CD14-positive monocyte (primary cell): ENCODE measurements at regions not wholly inside any gene's neighbourhood (a gene's known extent, or its start where the extent isn't known, plus 50 kb on each side); places are given as distances from the start of the nearest gene placed in this dataset.

ENCODE experiments used
- DNase-seq, 3 donors: peaks; one replicate each; pipeline ENCODE4 v3.0.0-alpha.2; 2011 to 2022
- H2AFZ ChIP-seq: 2 replicates; pipeline ENCODE4 v1.6.0; 2012; ENCODE audit warnings: mild to moderate bottlenecking, low read depth, low read length, inconsistent platforms; ENCODE audit not compliant: insufficient read depth, poor library complexity, severe bottlenecking
- H3K27ac ChIP-seq, 2 donors: 1 replicate in 1 of 2; 2 replicates in 1 of 2; pipeline ENCODE4 v1.5.1; 2012 to 2013; ENCODE audit warnings: low read length in 2 of 2, control low read depth in 1 of 2, inconsistent platforms in 1 of 2, low read depth in 1 of 2, mild to moderate bottlenecking in 1 of 2
- H3K27me3 ChIP-seq, 2 donors: one replicate each; pipeline versions ENCODE4 v1.6.0 to v1.6.1; 2011 to 2013; ENCODE audit warnings: low read length in 2 of 2; ENCODE audit not compliant: control insufficient read depth in 2 of 2, insufficient read depth in 2 of 2
- H3K36me3 ChIP-seq, 2 donors: replicated peaks in 1 of 2; 1 replicate in 1 of 2; 2 replicates in 1 of 2; pipeline versions ENCODE4 v1.5.1 to v1.6.1; 2012 to 2013; ENCODE audit warnings: low read length in 2 of 2, control low read depth in 1 of 2, inconsistent platforms in 1 of 2, mild to moderate bottlenecking in 1 of 2; ENCODE audit not compliant: insufficient read depth in 2 of 2, control insufficient read depth in 1 of 2
- H3K4me1 ChIP-seq, 2 donors: 1 replicate in 1 of 2; 2 replicates in 1 of 2; pipeline versions ENCODE4 v1.5.1 to v1.6.1; 2012 to 2013; ENCODE audit warnings: low read length in 2 of 2, control low read depth in 1 of 2, inconsistent platforms in 1 of 2, mild to moderate bottlenecking in 1 of 2, moderate library complexity in 1 of 2; ENCODE audit not compliant: insufficient read depth in 2 of 2, control insufficient read depth in 1 of 2
- H3K4me2 ChIP-seq: replicated peaks from 2 replicates; pipeline ENCODE3; 2012; ENCODE audit warnings: low read length, moderate library complexity, mild to moderate bottlenecking; ENCODE audit not compliant: poor library complexity, severe bottlenecking; ENCODE audit errors: extremely low read depth
- H3K4me3 ChIP-seq, 3 experiments: fragments of 200-600 bp in 1 of 3; sonication (generic) in 1 of 3; replicated peaks in 1 of 3; 1 replicate in 2 of 3; 2 replicates in 1 of 3; pipeline ENCODE4 v1.5.1; 2011 to 2013; ENCODE audit warnings: low read length in 3 of 3, mild to moderate bottlenecking in 3 of 3, control low read depth in 2 of 3, low read depth in 2 of 3, inconsistent platforms in 1 of 3, moderate library complexity in 1 of 3
- H3K79me2 ChIP-seq: 2 replicates; pipeline ENCODE4 v1.6.0; 2012; ENCODE audit warnings: mild to moderate bottlenecking, control low read depth, inconsistent platforms, low read length, moderate library complexity; ENCODE audit not compliant: insufficient read depth
- H3K9ac ChIP-seq: 2 replicates; pipeline ENCODE4 v1.6.0; 2017; ENCODE audit warnings: low read length, mild to moderate bottlenecking; ENCODE audit not compliant: insufficient read depth, poor library complexity, severe bottlenecking
- H3K9me3 ChIP-seq, 2 donors: replicated peaks in 1 of 2; 1 replicate in 1 of 2; 2 replicates in 1 of 2; pipeline versions ENCODE4 v1.5.1 to v1.6.1; 2012 to 2013; ENCODE audit warnings: low read length in 2 of 2, control low read depth in 1 of 2; ENCODE audit not compliant: control insufficient read depth in 1 of 2, insufficient read depth in 1 of 2
- H4K20me1 ChIP-seq: 2 replicates; pipeline ENCODE4 v1.6.0; 2012; ENCODE audit warnings: mild to moderate bottlenecking, low read length, control low read depth, moderate library complexity; ENCODE audit not compliant: insufficient read depth
- H3K27ac Mint-ChIP-seq, 7 donors: one replicate each; pipeline ENCODE4 v1.8.0; 2020; ENCODE audit warnings: mild to moderate bottlenecking in 7 of 7, mixed read lengths in 7 of 7, moderate library complexity in 6 of 7, inconsistent platforms in 2 of 7
- H3K27me3 Mint-ChIP-seq, 3 donors: one replicate each; pipeline ENCODE4 v1.8.0; 2021 to 2022; ENCODE audit warnings: low read depth in 3 of 3, mild to moderate bottlenecking in 3 of 3, mixed read lengths in 3 of 3, moderate library complexity in 3 of 3, inconsistent platforms in 1 of 3
- H3K36me3 Mint-ChIP-seq, 2 donors: one replicate each; pipeline ENCODE4 v1.8.0; 2020; ENCODE audit warnings: mixed read lengths in 2 of 2, inconsistent platforms in 1 of 2, mild to moderate bottlenecking in 1 of 2
- H3K4me1 Mint-ChIP-seq: one replicate; pipeline ENCODE4 v1.8.0; 2020; ENCODE audit warnings: mild to moderate bottlenecking, mixed read lengths
- H3K4me3 Mint-ChIP-seq, 2 donors: one replicate each; pipeline ENCODE4 v1.8.0; 2020; ENCODE audit warnings: mild to moderate bottlenecking in 2 of 2, mixed read lengths in 2 of 2, moderate library complexity in 1 of 2
- H3K9me3 Mint-ChIP-seq, 7 donors: one replicate each; pipeline ENCODE4 v1.8.0; 2020 to 2022; ENCODE audit warnings: mixed read lengths in 7 of 7, mild to moderate bottlenecking in 6 of 7, moderate library complexity in 6 of 7, inconsistent platforms in 2 of 7
- WGBS: methylation state at CpG from one replicate; pipeline ENCODE4 v1.1.5; 2013; ENCODE audit warnings: missing lambda C conversion rate; ENCODE audit not compliant: insufficient coverage; 5-methylcytosine and 5-hydroxymethylcytosine counted together
- intact Hi-C, 2 donors: fragments of 100-400 bp; cut with micrococcal nuclease; formaldehyde crosslinking; loops; one replicate each; pipeline versions ENCODE4 v1.15.0 to v1.15.1; 2023
- TF ChIP-seq, protein P1 (sequence below): fragments of 200-600 bp; IDR thresholded peaks from one replicate; pipeline ENCODE4 v1.8.0; 2022; ENCODE audit warnings: antibody characterized with exemption, mild to moderate bottlenecking

DNA sequence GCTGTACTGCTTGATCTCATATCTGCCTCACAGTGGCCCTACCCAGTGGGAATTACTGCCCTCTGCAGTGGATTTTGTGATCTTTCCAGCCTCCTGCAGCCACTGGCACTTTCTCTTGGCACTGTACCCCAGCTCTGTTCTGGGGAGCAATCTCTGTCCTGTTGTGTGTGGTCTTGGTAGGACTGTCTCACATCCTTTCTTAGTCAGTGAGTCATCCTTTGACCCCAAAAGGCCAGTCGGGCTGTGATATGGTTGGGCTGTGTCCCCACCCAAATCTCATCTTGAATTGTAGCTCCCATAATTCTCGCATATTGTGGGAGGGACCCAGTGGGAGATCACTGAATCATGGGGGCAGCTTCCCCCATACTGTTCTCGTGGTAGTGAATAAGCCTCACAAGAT, 133.3 kb upstream of the TPM1 start:
- Mint-ChIP-seq H3K36me3 (no peaks in the 10 kb centered on the region), H3K9me3 (peaks cover 0 to 7% (median 2%) of the 10 kb centered on the region in 7 donors), H3K4me1 (no peaks in the 10 kb centered on the region), H3K27ac (no peak overlapping the region), H3K4me3 (no peak overlapping the region), H3K27me3 (peaks cover 5 to 16% (median 5%) of the 10 kb centered on the region in 3 donors)
- Histone ChIP-seq H3K9ac (no peak overlapping the region), H3K79me2 (no peaks in the 10 kb centered on the region), H4K20me1 (no peaks in the 10 kb centered on the region), H3K4me1 (no peaks in the 10 kb centered on the region), H3K27ac (no peak overlapping the region), H2AFZ (no peak overlapping the region), H3K4me3 (no peak overlapping the region), H3K36me3 (no peaks in the 10 kb centered on the region), H3K4me2 (no peak overlapping the region), H3K27me3 (no peaks in the 10 kb centered on the region), H3K9me3 (no peaks in the 10 kb centered on the region)
- intact Hi-C loops = no loop called here
- TF ChIP-seq, protein P1, sequence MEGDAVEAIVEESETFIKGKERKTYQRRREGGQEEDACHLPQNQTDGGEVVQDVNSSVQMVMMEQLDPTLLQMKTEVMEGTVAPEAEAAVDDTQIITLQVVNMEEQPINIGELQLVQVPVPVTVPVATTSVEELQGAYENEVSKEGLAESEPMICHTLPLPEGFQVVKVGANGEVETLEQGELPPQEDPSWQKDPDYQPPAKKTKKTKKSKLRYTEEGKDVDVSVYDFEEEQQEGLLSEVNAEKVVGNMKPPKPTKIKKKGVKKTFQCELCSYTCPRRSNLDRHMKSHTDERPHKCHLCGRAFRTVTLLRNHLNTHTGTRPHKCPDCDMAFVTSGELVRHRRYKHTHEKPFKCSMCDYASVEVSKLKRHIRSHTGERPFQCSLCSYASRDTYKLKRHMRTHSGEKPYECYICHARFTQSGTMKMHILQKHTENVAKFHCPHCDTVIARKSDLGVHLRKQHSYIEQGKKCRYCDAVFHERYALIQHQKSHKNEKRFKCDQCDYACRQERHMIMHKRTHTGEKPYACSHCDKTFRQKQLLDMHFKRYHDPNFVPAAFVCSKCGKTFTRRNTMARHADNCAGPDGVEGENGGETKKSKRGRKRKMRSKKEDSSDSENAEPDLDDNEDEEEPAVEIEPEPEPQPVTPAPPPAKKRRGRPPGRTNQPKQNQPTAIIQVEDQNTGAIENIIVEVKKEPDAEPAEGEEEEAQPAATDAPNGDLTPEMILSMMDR = no peak
- WGBS = no CpG with 5 or more reads among the region's 3 CpGs
- DNase-seq = no peak

DNA sequence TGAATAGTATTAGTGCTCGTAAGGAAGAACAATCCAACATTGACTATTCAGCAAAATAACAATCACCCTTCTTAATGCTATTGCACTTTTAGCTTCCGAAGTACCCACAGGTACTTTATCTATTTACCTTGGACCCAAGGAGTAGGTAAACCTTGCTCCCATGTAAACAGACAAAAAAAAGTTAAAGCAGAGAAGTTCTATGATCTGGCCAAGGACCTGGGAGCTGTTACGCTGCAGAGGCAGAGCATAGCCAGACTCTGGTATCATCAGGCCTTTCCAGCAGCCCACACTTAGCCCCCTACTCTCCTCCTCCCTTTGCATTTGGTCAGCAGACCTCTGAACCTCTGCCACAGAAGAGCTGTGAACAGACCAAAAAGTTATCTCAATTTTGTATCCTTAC, 130.3 kb upstream of the TPM1 start:
- no peak overlapping the region for H3K4me3 Mint-ChIP-seq
- Histone ChIP-seq H3K4me3 (no peak overlapping the region), H2AFZ (no peak overlapping the region), H4K20me1 (no peaks in the 10 kb centered on the region), H3K4me2 (no peak overlapping the region), H3K9ac (no peak overlapping the region), H3K36me3 (no peaks in the 10 kb centered on the region), H3K27ac (no peak overlapping the region), H3K9me3 (no peaks in the 10 kb centered on the region), H3K4me1 (no peaks in the 10 kb centered on the region), H3K79me2 (no peaks in the 10 kb centered on the region), H3K27me3 (no peaks in the 10 kb centered on the region)
- H3K36me3 Mint-ChIP-seq = no peaks in the 10 kb centered on the region
- DNase-seq = no peak
- H3K9me3 Mint-ChIP-seq = peaks cover 0 to 8% (median 2%) of the 10 kb centered on the region in 7 donors
- intact Hi-C loops = no loop called here
- peaks cover 4 to 18% (median 8%) of the 10 kb centered on the region in 3 donors for H3K27me3 Mint-ChIP-seq
- 100% methylated on average over 1 of the region's 3 CpGs for WGBS
- TF ChIP-seq, protein P1 = no peak
- no peaks in the 10 kb centered on the region for H3K4me1 Mint-ChIP-seq
- no peak overlapping the region for H3K27ac Mint-ChIP-seq
